H1 (cell line): ENCODE measurements at regions not wholly inside any gene's neighbourhood (a gene's known extent, or its start where the extent isn't known, plus 50 kb on each side); places are given as distances from the start of the nearest gene placed in this dataset.

Source experiments
- CTCF ChIA-PET: fragments of 300-600 bp; sonication (Branson Sonifier 250); formaldehyde crosslinking; loops from one replicate; lab custom pipeline; 2021; ENCODE audit not compliant: partially characterized antibody; lab: Charles Lee
- POLR2A ChIA-PET: fragments of 300-600 bp; sonication (Branson Sonifier 250); formaldehyde crosslinking; loops from one replicate; lab custom pipeline; 2021; ENCODE audit warnings: inconsistent platforms; ENCODE audit not compliant: partially characterized antibody; lab: Charles Lee
- DNase-seq, 2 experiments: peaks; one replicate each; pipeline versions ENCODE4 v3.0.0 to v3.0.0-alpha.2; 2010 to 2022; ENCODE audit warnings: low spot score in 2 of 2, low read depth in 1 of 2, mixed read lengths in 1 of 2
- FAIRE-seq: peaks from 2 replicates; lab custom pipeline; 2011; peaks lifted over from hg19 to GRCh38; lab: Jason Lieb, UNC
- H2AFZ ChIP-seq: 2 replicates; pipeline ENCODE4 v1.8.1; 2012; ENCODE audit warnings: low read length, inconsistent platforms
- H2AK5ac ChIP-seq: 2 replicates; pipeline ENCODE4 v1.6.1; 2013; ENCODE audit warnings: low read depth, low read length
- H2BK120ac ChIP-seq: replicated peaks from 2 replicates; pipeline ENCODE3; 2013; ENCODE audit warnings: low read depth, low read length, inconsistent platforms
- H2BK12ac ChIP-seq: 2 replicates; pipeline ENCODE4 v1.6.1; 2013; ENCODE audit warnings: low read depth, low read length
- H2BK15ac ChIP-seq: 2 replicates; pipeline ENCODE4 v1.6.1; 2013; ENCODE audit warnings: low read length
- H2BK20ac ChIP-seq: 2 replicates; pipeline ENCODE4 v1.6.1; 2013; ENCODE audit warnings: low read length
- H2BK5ac ChIP-seq: 2 replicates; pipeline ENCODE4 v1.6.1; 2013; ENCODE audit warnings: low read depth, low read length
- H3K14ac ChIP-seq: 2 replicates; pipeline ENCODE4 v1.6.1; 2013; ENCODE audit warnings: inconsistent platforms; ENCODE audit not compliant: insufficient read length
- H3K18ac ChIP-seq: 2 replicates; pipeline ENCODE4 v1.6.1; 2013; ENCODE audit warnings: low read length; ENCODE audit errors: extremely low read depth
- H3K23ac ChIP-seq: 2 replicates; pipeline ENCODE4 v1.6.1; 2013; ENCODE audit warnings: inconsistent platforms; ENCODE audit not compliant: insufficient read length
- H3K23me2 ChIP-seq: 2 replicates; pipeline ENCODE4 v1.6.1; 2013; ENCODE audit warnings: low read depth, low read length
- H3K27ac ChIP-seq: 2 replicates; pipeline ENCODE4 v1.6.1; 2011; ENCODE audit warnings: low read depth, low read length, inconsistent platforms
- H3K27me3 ChIP-seq, 4 experiments: replicated peaks in 1 of 4; 1 replicate in 1 of 4; 2 replicates in 3 of 4; pipeline versions ENCODE4 v1.6.1 to v1.8.1; 2011 to 2013; ENCODE audit warnings: low read length in 3 of 4, mild to moderate bottlenecking in 3 of 4, inconsistent platforms in 2 of 4, mixed read lengths in 2 of 4, moderate library complexity in 1 of 4; ENCODE audit not compliant: control insufficient read depth in 3 of 4, insufficient read depth in 3 of 4; ENCODE audit errors: extremely low read depth in 1 of 4
- H3K36me3 ChIP-seq, 4 experiments: 2 replicates each; pipeline versions ENCODE4 v1.6.1 to v1.8.1; 2011 to 2013; ENCODE audit warnings: mild to moderate bottlenecking in 4 of 4, low read length in 3 of 4, moderate library complexity in 2 of 4, control low read depth in 1 of 4, inconsistent platforms in 1 of 4; ENCODE audit not compliant: insufficient read depth in 4 of 4, control insufficient read depth in 2 of 4
- H3K4ac ChIP-seq: replicated peaks from 2 replicates; pipeline ENCODE3; 2013; ENCODE audit warnings: low read length, low read depth, mixed read lengths, inconsistent platforms; ENCODE audit not compliant: insufficient read length
- H3K4me1 ChIP-seq, 4 experiments: replicated peaks in 1 of 4; 1 replicate in 1 of 4; 2 replicates in 3 of 4; pipeline versions ENCODE4 v1.6.1 to v1.8.1; 2011 to 2013; ENCODE audit warnings: low read length in 3 of 4, inconsistent platforms in 2 of 4, mixed read lengths in 1 of 4; ENCODE audit not compliant: insufficient read depth in 4 of 4, control insufficient read depth in 3 of 4
- H3K4me2 ChIP-seq, 2 experiments: 2 replicates each; pipeline versions ENCODE4 v1.6.1 to v1.8.1; 2011 to 2013; ENCODE audit warnings: low read depth in 2 of 2, low read length in 2 of 2, control low read depth in 1 of 2, inconsistent platforms in 1 of 2, mild to moderate bottlenecking in 1 of 2; ENCODE audit not compliant: insufficient read depth in 1 of 2
- H3K4me3 ChIP-seq, 4 experiments: fragments of 200-600, 300-600 bp in 1 of 4; sonication (generic), shearing (Covaris generic), sonication (Bioruptor Twin) in 1 of 4; 2 replicates each; pipeline versions ENCODE4 v1.5.1 to v1.8.1; 2011 to 2016; ENCODE audit warnings: low read length in 4 of 4, low read depth in 3 of 4, control low read depth in 2 of 4, inconsistent platforms in 2 of 4, mild to moderate bottlenecking in 2 of 4, mixed read lengths in 1 of 4, moderate library complexity in 1 of 4; ENCODE audit not compliant: insufficient read depth in 2 of 4; ENCODE audit errors: extremely low read depth in 1 of 4
- H3K56ac ChIP-seq: replicated peaks from 2 replicates; pipeline ENCODE3; 2013; ENCODE audit warnings: low read depth, mild to moderate bottlenecking, mixed read lengths, low read length, inconsistent platforms; ENCODE audit not compliant: insufficient read length
- H3K79me1 ChIP-seq: 2 replicates; pipeline ENCODE4 v1.6.1; 2013; ENCODE audit warnings: low read depth, low read length, control low read depth
- H3K79me2 ChIP-seq, 2 experiments: 2 replicates each; pipeline versions ENCODE4 v1.6.1 to v1.8.1; 2012 to 2013; ENCODE audit warnings: low read length in 2 of 2, mild to moderate bottlenecking in 2 of 2, inconsistent platforms in 1 of 2; ENCODE audit not compliant: insufficient read depth in 2 of 2, control insufficient read depth in 1 of 2
- H3K9ac ChIP-seq, 4 experiments: replicated peaks in 1 of 4; 1 replicate in 1 of 4; 2 replicates in 3 of 4; pipeline versions ENCODE4 v1.6.1 to v1.8.1; 2011 to 2013; ENCODE audit warnings: low read depth in 3 of 4, low read length in 3 of 4, control low read depth in 2 of 4, mild to moderate bottlenecking in 2 of 4, moderate library complexity in 2 of 4, inconsistent platforms in 1 of 4; ENCODE audit errors: extremely low read depth in 1 of 4
- H3K9me3 ChIP-seq, 2 experiments: 2 replicates each; pipeline versions ENCODE4 v1.6.1 to v1.8.1; 2012 to 2013; ENCODE audit warnings: mild to moderate bottlenecking in 2 of 2, moderate library complexity in 2 of 2, control low read depth in 1 of 2, inconsistent platforms in 1 of 2, low read depth in 1 of 2, low read length in 1 of 2, mixed read lengths in 1 of 2; ENCODE audit not compliant: insufficient read depth in 2 of 2
- H4K20me1 ChIP-seq, 2 experiments: replicated peaks in 1 of 2; 2 replicates each; pipeline versions ENCODE3 to v1.8.1; 2011 to 2013; ENCODE audit warnings: inconsistent platforms in 2 of 2, low read length in 2 of 2, mild to moderate bottlenecking in 1 of 2; ENCODE audit not compliant: insufficient read depth in 2 of 2, control insufficient read depth in 1 of 2
- H4K5ac ChIP-seq: 2 replicates; pipeline ENCODE4 v1.6.1; 2013; ENCODE audit warnings: low read length, low read depth, mixed read lengths, inconsistent platforms; ENCODE audit not compliant: insufficient read length
- H4K8ac ChIP-seq: 2 replicates; pipeline ENCODE4 v1.8.0; 2013; ENCODE audit warnings: mild to moderate bottlenecking, moderate library complexity, low read length, inconsistent platforms; ENCODE audit not compliant: insufficient read depth; ENCODE audit errors: extremely low read depth
- H4K91ac ChIP-seq: replicated peaks from 2 replicates; pipeline ENCODE3; 2013; ENCODE audit warnings: low read length, mixed read lengths, inconsistent platforms; ENCODE audit not compliant: insufficient read length
- CEBPB ChIP-seq: IDR thresholded peaks from 2 replicates; pipeline ENCODE4 v1.6.1; 2012; ENCODE audit warnings: low read depth, low read length
- FOSL1 ChIP-seq: IDR thresholded peaks from 2 replicates; pipeline ENCODE4 v1.6.1; 2011; ENCODE audit warnings: mild to moderate bottlenecking, low read depth, low read length, moderate library complexity; ENCODE audit not compliant: insufficient read depth
- GTF2F1 ChIP-seq: IDR thresholded peaks from 2 replicates; pipeline ENCODE4 v1.6.1; 2012; ENCODE audit warnings: low read depth, low read length, improper control_type of control experiment, borderline replicate concordance
- JUN ChIP-seq: IDR thresholded peaks from 2 replicates; pipeline ENCODE4 v1.6.1; 2011; ENCODE audit warnings: low read depth, mild to moderate bottlenecking, improper control_type of control experiment, low read length
- KDM4A ChIP-seq: IDR thresholded peaks from one replicate; pipeline ENCODE4 v1.7.1; 2012; ENCODE audit warnings: low read depth, mild to moderate bottlenecking, moderate library complexity, low read length, inconsistent platforms; ENCODE audit not compliant: severe bottlenecking
- NRF1 ChIP-seq: IDR thresholded peaks from 2 replicates; pipeline ENCODE4 v1.6.1; 2011; ENCODE audit warnings: mild to moderate bottlenecking, low read depth, low read length, improper control_type of control experiment
- SIX5 ChIP-seq: IDR thresholded peaks from 2 replicates; pipeline ENCODE4 v1.6.1; 2011; ENCODE audit warnings: mild to moderate bottlenecking, low read depth, low read length
- SP1 ChIP-seq: IDR thresholded peaks from 2 replicates; pipeline ENCODE4 v1.6.1; 2011; ENCODE audit warnings: low read depth, low read length
- TAF1 ChIP-seq: IDR thresholded peaks from 2 replicates; pipeline ENCODE4 v1.6.1; 2011; ENCODE audit warnings: mild to moderate bottlenecking, low read depth, low read length
- USF2 ChIP-seq: IDR thresholded peaks from 2 replicates; pipeline ENCODE4 v1.6.1; 2011; ENCODE audit warnings: low read length, improper control_type of control experiment
- ZNF274 ChIP-seq: IDR thresholded peaks from 2 replicates; pipeline ENCODE4 v1.7.0; 2012; ENCODE audit warnings: low read length, borderline replicate concordance; ENCODE audit errors: extremely low read depth
- WGBS, 2 experiments: shearing (Covaris generic) in 1 of 2; methylation state at CpG; one replicate each; pipeline versions ENCODE4 v1.1.6 to v1.1.7; 2013 to 2015; ENCODE audit warnings: low lambda C conversion rate in 2 of 2, mixed read lengths in 2 of 2, inconsistent platforms in 1 of 2, low coverage in 1 of 2, missing lambda C conversion rate in 1 of 2; ENCODE audit not compliant: insufficient replicate concordance in 2 of 2, insufficient coverage in 1 of 2, insufficient read length in 1 of 2; ENCODE audit errors: extremely low coverage in 1 of 2, missing lambda C conversion rate in 1 of 2; 5-methylcytosine and 5-hydroxymethylcytosine counted together
- TF ChIP-seq, protein P1 (sequence below), 3 experiments: IDR thresholded peaks; 1 replicate in 2 of 3; 2 replicates in 1 of 3; pipeline versions ENCODE4 v1.5.1 to v1.6.1; 2011; ENCODE audit warnings: low read length in 3 of 3, mild to moderate bottlenecking in 3 of 3, inconsistent platforms in 2 of 3, low read depth in 1 of 3, moderate library complexity in 1 of 3; ENCODE audit not compliant: insufficient read depth in 1 of 3; ENCODE audit errors: control extremely low read depth in 1 of 3

- no peak overlapping the region for H2BK15ac ChIP-seq
- no peak overlapping the region for H3K23ac ChIP-seq
- H4K20me1 ChIP-seq = no peaks in the 10 kb centered on the region
- no peak overlapping the region for H3K18ac ChIP-seq
- H2BK20ac ChIP-seq = no peak overlapping the region
- no peak overlapping the region for H4K8ac ChIP-seq
- H3K23me2 ChIP-seq = no peaks in the 10 kb centered on the region
- H3K9me3 ChIP-seq = no peaks in the 10 kb centered on the region
- ChIA-PET POLR2A (no interaction called here), CTCF (no interaction called here)
- 77% methylated on average over 3 of the region's 3 CpGs; no CpG with 5 or more reads in 1 of the 2 experiments for WGBS, 2 experiments
- H3K4me2 ChIP-seq = no peak overlapping the region
- H2BK12ac ChIP-seq = no peak overlapping the region
- peaks cover 0 to 2% (median 0%) of the 10 kb centered on the region in 4 experiments; a peak in 1 of 7 replicates for H3K4me1 ChIP-seq
- H3K36me3 ChIP-seq = no peaks in the 10 kb centered on the region
- H3K79me2 ChIP-seq = no peaks in the 10 kb centered on the region; a peak in 1 of 4 replicates
- H3K27ac ChIP-seq = no peak overlapping the region
- no peak overlapping the region for H3K4ac ChIP-seq
- no peak overlapping the region for H4K5ac ChIP-seq
- no peak overlapping the region for H4K91ac ChIP-seq
- no peak for FAIRE-seq
- no peak overlapping the region for H2AK5ac ChIP-seq
- no peak overlapping the region for H2BK120ac ChIP-seq
- H3K4me3 ChIP-seq = no peak overlapping the region
- H3K14ac ChIP-seq = no peak overlapping the region
- no peak overlapping the region for H2BK5ac ChIP-seq
- no peak overlapping the region for H3K56ac ChIP-seq
- H3K79me1 ChIP-seq = no peaks in the 10 kb centered on the region
- no peak for DNase-seq
- H2AFZ ChIP-seq = no peak overlapping the region
- no peaks in the 10 kb centered on the region for H3K27me3 ChIP-seq
- H3K9ac ChIP-seq = no peak overlapping the region
- no peak for TF ChIP-seq NRF1
- no peak for TF ChIP-seq USF2
- no peak for TF ChIP-seq ZNF274
- no peak for TF ChIP-seq JUN
- TF ChIP-seq FOSL1 = no peak
- no peak for TF ChIP-seq GTF2F1
- no peak for TF ChIP-seq TAF1
- TF ChIP-seq KDM4A = no peak
- TF ChIP-seq, protein P1, sequence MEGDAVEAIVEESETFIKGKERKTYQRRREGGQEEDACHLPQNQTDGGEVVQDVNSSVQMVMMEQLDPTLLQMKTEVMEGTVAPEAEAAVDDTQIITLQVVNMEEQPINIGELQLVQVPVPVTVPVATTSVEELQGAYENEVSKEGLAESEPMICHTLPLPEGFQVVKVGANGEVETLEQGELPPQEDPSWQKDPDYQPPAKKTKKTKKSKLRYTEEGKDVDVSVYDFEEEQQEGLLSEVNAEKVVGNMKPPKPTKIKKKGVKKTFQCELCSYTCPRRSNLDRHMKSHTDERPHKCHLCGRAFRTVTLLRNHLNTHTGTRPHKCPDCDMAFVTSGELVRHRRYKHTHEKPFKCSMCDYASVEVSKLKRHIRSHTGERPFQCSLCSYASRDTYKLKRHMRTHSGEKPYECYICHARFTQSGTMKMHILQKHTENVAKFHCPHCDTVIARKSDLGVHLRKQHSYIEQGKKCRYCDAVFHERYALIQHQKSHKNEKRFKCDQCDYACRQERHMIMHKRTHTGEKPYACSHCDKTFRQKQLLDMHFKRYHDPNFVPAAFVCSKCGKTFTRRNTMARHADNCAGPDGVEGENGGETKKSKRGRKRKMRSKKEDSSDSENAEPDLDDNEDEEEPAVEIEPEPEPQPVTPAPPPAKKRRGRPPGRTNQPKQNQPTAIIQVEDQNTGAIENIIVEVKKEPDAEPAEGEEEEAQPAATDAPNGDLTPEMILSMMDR (IDR thresholded peaks at IDR 0.05; ENCODE audit: control extremely low read depth in 1 of 3, insufficient read depth in 1 of 3, low read depth in 1 of 3, low read length in 3 of 3) = no peak
- no peak for TF ChIP-seq CEBPB
- no peak for TF ChIP-seq SP1
- no peak for TF ChIP-seq SIX5
Observed at GRCh38 chr17:63035695-63036094, 69.7 kb downstream of the TANC2 start.
